Upper lobe of right lung (tissue), 1 donor: ENCODE measurements at regions not wholly inside any gene's neighbourhood (a gene's known extent, or its start where the extent isn't known, plus 50 kb on each side); places are given as distances from the start of the nearest gene placed in this dataset.

Experiments used
- ATAC-seq: fragments of 200-7000 bp; cut with Tn5 transposase; one replicate; pipeline ENCODE4 v1.9.1; 2020; ENCODE audit warnings: mild to moderate bottlenecking, moderate library complexity
- DNase-seq: peaks from one replicate; pipeline ENCODE4 v3.0.0-alpha.2; 2020
- H3K27ac ChIP-seq: fragments of 200-600 bp; one replicate; pipeline ENCODE4 v1.8.0; 2022
- H3K27me3 ChIP-seq: fragments of 200-600 bp; one replicate; pipeline ENCODE4 v1.8.0; 2022; ENCODE audit warnings: mild to moderate bottlenecking
- H3K36me3 ChIP-seq: fragments of 200-600 bp; one replicate; pipeline ENCODE4 v1.8.0; 2022
- H3K4me1 ChIP-seq: fragments of 200-600 bp; one replicate; pipeline ENCODE4 v1.8.0; 2022
- H3K4me3 ChIP-seq: fragments of 200-600 bp; one replicate; pipeline ENCODE4 v1.8.0; 2022; ENCODE audit warnings: mild to moderate bottlenecking
- H3K9me3 ChIP-seq: fragments of 200-600 bp; one replicate; pipeline ENCODE4 v1.8.0; 2022
- intact Hi-C: fragments of 100-400 bp; cut with DNase I; formaldehyde crosslinking; loops from one replicate; pipeline ENCODE4 v1.11.0; 2022
- TF ChIP-seq, protein P1 (sequence below): fragments of 200-600 bp; IDR thresholded peaks from one replicate; pipeline ENCODE4 v1.8.0; 2022; ENCODE audit warnings: antibody characterized with exemption
- donor health status: DM: no; HTN: yes; CAD: no; lungs with severe emphysema.

DNA sequence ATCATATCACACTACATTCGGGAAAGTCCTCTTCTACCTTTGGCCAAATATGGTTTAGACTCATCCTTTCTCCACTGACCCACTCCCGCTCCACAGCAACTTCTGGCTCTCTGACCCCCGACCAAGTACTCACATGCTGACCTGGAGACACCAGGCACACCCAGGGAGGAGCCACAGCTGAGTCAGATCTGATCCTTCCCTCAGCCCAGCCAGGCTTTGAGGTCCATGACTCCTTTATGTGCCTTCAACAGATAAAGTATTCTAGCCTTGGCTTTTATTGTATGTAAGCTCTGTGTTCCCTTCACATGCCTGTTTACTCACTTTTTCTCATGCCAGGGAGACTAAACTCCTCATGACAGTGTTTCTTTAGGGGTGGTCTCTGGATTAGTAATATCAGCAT is 166.9 kb upstream of the UMPS start:
- no peak for DNase-seq
- intact Hi-C loops: no loop called here
- no peak overlapping the region for H3K27ac ChIP-seq

DNA sequence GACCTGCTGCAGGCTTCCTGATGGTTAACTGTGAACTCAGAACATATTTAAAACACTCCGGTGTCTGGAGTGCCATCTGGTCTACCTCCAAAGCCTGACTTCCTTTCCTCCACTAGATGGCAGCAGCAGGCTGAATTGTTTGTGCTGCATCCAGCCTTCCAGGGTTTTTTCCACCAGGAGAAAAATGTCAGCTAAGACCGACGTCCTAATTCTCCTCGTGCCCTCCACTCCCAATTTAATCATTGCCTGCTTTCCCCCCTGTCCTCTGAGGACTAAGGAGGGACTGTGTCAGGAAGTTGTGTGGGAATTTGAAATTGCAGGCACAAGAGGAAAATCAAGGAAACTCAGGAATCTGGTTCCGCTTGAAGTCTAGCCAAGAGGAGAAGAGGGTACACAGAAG is 165.2 kb upstream of the UMPS start:
- peak; percentile 88 for ATAC-seq
- no peak overlapping the region for H3K27ac ChIP-seq
- intact Hi-C loops: no loop called here
- no peaks in the 10 kb centered on the region for H3K27me3 ChIP-seq
- H3K9me3 ChIP-seq: no peaks in the 10 kb centered on the region
- H3K4me1 ChIP-seq: peaks cover 2% of the 10 kb centered on the region
- TF ChIP-seq, protein P1, sequence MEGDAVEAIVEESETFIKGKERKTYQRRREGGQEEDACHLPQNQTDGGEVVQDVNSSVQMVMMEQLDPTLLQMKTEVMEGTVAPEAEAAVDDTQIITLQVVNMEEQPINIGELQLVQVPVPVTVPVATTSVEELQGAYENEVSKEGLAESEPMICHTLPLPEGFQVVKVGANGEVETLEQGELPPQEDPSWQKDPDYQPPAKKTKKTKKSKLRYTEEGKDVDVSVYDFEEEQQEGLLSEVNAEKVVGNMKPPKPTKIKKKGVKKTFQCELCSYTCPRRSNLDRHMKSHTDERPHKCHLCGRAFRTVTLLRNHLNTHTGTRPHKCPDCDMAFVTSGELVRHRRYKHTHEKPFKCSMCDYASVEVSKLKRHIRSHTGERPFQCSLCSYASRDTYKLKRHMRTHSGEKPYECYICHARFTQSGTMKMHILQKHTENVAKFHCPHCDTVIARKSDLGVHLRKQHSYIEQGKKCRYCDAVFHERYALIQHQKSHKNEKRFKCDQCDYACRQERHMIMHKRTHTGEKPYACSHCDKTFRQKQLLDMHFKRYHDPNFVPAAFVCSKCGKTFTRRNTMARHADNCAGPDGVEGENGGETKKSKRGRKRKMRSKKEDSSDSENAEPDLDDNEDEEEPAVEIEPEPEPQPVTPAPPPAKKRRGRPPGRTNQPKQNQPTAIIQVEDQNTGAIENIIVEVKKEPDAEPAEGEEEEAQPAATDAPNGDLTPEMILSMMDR: peak; percentile 90
- H3K4me3 ChIP-seq: no peak overlapping the region
- no peaks in the 10 kb centered on the region for H3K36me3 ChIP-seq
- DNase-seq: no peak

More for the DNA sequence above, 166.9 kb upstream of the UMPS start:
- H3K36me3 ChIP-seq: no peaks in the 10 kb centered on the region
- TF ChIP-seq, protein P1: no peak
- peaks cover 13% of the 10 kb centered on the region for H3K4me1 ChIP-seq
- no peaks in the 10 kb centered on the region for H3K9me3 ChIP-seq
- no peak for ATAC-seq
- no peaks in the 10 kb centered on the region for H3K27me3 ChIP-seq
- no peak overlapping the region for H3K4me3 ChIP-seq

DNA sequence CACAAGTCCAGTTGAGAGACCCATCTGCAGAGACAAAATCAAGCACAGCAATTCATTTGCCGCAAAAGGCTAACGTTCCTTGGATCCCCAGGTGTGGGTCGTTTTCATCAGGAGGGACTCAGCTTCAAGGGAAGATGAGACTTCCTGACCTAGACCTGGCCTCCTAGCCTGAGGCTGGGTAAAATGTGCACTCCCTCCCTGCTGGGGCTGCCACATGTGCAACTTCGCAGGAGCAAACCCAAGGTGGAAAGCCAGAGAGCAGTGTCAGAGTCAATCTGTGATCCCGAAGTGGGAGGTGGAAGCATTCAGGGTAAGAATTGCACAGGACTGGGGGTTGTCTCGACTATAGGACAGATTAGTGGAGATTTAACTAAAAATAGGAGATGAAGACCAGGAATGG is 164.7 kb upstream of the UMPS start:
- H3K9me3 ChIP-seq: no peaks in the 10 kb centered on the region
- H3K4me1 ChIP-seq: peaks cover 2% of the 10 kb centered on the region
- intact Hi-C loops: no loop called here
- TF ChIP-seq, protein P1: no peak
- no peaks in the 10 kb centered on the region for H3K36me3 ChIP-seq
- no peak overlapping the region for H3K27ac ChIP-seq
- ATAC-seq (no peak), DNase-seq (no peak)
- H3K4me3 ChIP-seq: no peak overlapping the region
- H3K27me3 ChIP-seq: no peaks in the 10 kb centered on the region

DNA sequence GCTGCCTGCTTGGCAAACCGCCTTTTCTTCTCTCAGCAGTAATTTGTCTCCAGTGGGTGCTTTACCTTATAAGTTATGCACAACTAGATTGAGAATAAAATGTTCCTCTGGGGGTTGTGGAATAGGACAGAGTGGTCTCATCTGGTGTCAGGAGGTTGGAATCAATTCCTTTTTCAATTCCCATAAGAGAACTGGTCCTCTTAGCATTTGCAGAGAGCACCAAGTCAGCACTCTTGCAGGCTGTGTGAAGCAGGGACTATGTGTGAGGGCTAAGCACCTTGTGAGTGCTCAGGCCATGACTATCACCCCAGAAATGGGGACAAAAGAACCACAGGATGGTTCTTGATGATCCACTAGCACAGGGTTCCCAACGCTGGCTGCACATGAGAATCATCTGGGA is 163.6 kb upstream of the UMPS start:
- intact Hi-C loops: loop anchor here (2.0 kb wide), 1 partner anchor 122 kb away; no protein-coding TSS in a partner anchor
- DNase-seq: no peak
- Histone ChIP-seq H3K4me1 (peaks cover 2% of the 10 kb centered on the region), H3K27ac (no peak overlapping the region), H3K9me3 (no peaks in the 10 kb centered on the region), H3K4me3 (no peak overlapping the region), H3K36me3 (no peaks in the 10 kb centered on the region), H3K27me3 (no peaks in the 10 kb centered on the region)
- TF ChIP-seq, protein P1: no peak
- no peak for ATAC-seq

DNA sequence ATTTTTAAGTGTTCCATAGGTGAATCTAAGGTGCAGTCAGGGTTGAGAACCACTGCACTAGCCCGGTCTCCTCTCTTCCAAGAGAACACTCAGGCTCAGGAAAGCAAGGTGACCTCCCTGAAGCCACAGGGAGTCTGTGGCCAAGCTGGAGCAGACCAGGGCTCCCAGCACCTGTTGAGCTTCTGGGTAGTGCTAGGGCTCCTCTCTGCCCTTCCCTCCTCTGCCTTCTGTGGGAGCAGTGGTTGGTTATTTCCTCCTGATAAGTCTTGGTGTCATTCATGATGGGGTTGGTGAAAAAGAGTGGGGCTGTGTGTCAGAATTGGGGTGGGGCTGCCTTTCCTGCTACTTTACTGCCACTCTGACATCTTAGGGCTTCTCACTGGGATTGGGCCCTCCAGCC is 163.1 kb upstream of the UMPS start:
- no peak overlapping the region for H3K4me3 ChIP-seq
- TF ChIP-seq, protein P1: no peak
- no peak for DNase-seq

DNA sequence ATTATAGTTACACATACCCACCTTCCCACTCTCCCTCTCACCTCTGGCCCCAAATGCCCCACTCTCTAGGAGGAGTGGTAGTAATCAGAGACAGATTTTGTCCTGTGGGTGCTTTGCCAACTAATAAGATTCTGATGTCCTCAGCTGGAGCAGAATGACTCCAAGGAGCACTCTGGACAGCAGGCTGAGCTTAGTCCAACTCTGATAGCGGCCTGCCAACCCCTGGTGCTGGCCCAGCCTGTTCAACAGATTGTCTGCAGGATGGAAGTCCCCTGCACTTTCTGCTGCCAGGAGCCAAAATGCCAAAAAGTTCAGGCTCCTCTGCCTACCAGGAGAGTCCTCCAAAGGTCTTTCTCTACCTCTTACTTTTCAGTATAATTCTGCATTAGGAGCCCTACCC is 160.5 kb upstream of the UMPS start:
- no peak overlapping the region for H3K27ac ChIP-seq
- no peaks in the 10 kb centered on the region for H3K36me3 ChIP-seq
- H3K4me3 ChIP-seq: no peak overlapping the region
- TF ChIP-seq, protein P1: no peak
- no peak for ATAC-seq
- H3K9me3 ChIP-seq: no peaks in the 10 kb centered on the region
- DNase-seq: no peak
- H3K4me1 ChIP-seq: peaks cover 2% of the 10 kb centered on the region
- intact Hi-C loops: no loop called here
- no peaks in the 10 kb centered on the region for H3K27me3 ChIP-seq

More for the DNA sequence above, 163.1 kb upstream of the UMPS start:
- Histone ChIP-seq H3K4me1 (peaks cover 2% of the 10 kb centered on the region), H3K27me3 (no peaks in the 10 kb centered on the region), H3K9me3 (no peaks in the 10 kb centered on the region), H3K36me3 (no peaks in the 10 kb centered on the region), H3K27ac (no peak overlapping the region)
- ATAC-seq: no peak
- intact Hi-C loops: loop anchor here (2.0 kb wide), 1 partner anchor 122 kb away; no protein-coding TSS in a partner anchor
